ENCODE measurements at regions not wholly inside any gene's neighbourhood (a gene's known extent, or its start where the extent isn't known, plus 50 kb on each side); places are given as distances from the start of the nearest gene placed in this dataset.

- no peak for DNase-seq
These were observed 196.6 kb downstream of the HS3ST3A1 start for GRCh38 chr17:13405080-13405479.

DNA sequence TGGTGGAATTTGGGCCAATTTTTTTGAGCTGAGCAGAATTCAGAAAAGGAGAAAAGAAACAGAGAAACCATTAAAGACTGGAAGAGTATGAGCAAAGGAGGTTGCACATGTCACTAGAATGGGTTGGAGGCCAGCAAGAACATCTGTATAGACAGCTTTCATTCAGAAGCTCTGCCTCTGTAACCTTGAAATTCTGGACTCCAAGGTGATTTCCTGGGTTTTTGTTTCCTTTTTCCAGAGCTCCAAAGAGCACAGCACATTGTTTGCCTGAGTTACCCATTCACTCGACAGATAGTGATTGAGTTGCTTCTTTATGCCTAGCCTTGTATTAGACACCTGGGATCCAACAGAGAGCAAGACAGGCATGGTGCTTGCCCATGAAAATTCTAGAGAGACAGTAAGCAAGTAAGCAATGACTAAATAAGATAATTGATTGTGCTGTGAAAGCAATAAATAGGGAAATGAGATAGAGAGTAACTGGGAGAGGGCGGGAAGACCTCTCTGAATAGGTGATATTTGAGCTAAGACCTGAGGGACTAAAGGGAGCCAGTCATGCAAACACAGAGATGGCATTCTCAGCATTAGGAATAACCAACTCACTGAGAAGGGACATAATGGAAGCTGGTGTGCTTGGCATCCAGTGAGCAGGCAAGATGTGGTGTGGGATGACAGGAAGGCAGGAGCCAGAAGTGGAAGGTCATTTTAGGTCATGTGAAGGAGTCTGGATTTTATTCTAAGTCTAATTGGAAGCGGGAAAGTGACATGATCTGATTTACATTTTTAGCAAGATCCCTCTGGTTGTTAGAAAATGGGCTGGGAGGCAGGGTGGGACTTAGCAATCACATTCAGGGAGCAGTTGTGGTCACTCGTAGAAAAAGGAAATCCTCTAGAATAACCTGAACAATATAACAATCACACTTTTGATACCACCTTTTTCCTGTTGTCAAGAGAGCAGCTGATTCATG is 197.5 kb downstream of the HS3ST3A1 start:
- DNase-seq: no peak

- DNase-seq: no peak
These were observed 201.2 kb downstream of the HS3ST3A1 start for GRCh38 chr17:13400491-13400890.

DNA sequence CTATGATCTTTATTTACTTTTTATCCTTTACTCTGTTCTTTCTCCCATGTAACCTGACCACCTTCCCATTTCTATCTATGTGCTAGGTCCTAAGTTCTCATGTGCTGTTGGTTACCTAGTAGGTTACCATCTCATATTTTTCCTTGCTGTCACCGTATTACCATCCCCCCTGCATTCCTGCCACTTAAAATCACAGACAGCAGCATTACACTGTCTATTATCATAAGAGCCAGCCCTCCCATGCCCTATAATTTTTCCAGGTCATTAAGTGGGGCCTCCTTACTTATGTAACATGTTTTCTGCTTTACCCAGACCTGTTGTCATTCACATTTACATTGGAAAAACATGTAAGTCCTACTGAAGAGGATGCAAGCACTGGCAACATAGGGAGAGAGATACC is 202.9 kb downstream of the HS3ST3A1 start:
- no peak for DNase-seq

- DNase-seq: no peak
These were observed 203.6 kb downstream of the HS3ST3A1 start for GRCh38 chr17:13398091-13398490.

- DNase-seq: no peak
These were observed 205.9 kb downstream of the HS3ST3A1 start for GRCh38 chr17:13395862-13396261.

DNA sequence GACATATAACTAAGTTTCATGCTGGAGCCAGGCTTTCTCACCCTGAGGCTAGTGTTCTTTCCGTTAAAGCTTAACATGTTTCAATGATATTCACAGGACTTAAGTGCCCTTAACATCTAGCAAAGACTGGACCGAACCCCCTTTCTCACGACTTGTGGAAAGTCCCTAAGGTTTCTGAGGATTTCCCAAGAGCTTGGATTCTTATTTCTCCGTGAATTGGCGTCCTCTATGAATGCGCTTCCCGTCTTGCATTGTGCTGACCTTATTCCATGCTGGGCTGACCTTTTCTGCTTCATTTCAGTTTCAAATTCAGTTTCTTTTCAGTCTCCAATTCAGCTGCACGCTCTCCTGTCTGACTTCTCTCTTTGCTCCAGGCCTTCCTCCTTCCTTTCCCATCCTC is 206.4 kb downstream of the HS3ST3A1 start:
- no peak for DNase-seq

GRCh38 chr17:13393841-13394710 is 207.7 kb downstream of the HS3ST3A1 start:
- no peak for DNase-seq

DNA sequence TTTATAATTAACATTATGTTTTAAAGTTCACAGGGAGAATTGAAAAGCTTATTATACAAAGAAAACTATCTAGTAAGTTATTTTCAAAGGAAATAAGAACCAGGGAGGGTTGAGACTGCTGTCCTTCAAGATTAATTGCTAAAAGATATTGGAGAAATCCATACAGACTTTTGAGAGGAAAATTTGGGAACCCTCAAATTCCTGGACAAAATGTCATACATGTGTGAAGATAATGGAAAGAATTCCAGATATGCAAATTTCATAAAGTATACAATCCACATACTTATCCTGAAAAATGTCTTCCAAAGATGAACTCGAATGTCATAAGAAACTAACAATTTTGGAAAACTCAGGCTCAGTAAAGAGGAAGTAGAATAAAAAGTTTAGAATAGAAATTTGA is 213.8 kb downstream of the HS3ST3A1 start:
- DNase-seq: no peak

DNA sequence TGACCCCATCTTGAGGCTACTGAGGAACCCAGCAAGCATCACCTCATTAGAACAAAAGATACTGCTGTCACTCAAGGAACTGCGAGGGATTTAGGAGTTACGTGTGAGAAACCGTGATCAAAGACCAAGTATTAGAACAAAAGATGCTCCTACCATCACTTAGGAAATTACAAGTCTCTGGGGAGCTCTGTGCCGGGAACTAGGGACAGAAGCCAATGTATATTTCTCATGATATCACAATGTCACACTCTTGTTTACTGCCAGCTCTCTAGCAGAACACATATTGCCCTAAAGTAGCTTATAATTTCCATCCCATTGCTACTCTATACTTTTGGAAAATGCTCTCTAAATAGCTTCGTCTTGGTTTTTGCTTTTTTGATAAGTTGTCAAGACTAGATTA is 214.5 kb downstream of the HS3ST3A1 start:
- DNase-seq: no peak

DNA sequence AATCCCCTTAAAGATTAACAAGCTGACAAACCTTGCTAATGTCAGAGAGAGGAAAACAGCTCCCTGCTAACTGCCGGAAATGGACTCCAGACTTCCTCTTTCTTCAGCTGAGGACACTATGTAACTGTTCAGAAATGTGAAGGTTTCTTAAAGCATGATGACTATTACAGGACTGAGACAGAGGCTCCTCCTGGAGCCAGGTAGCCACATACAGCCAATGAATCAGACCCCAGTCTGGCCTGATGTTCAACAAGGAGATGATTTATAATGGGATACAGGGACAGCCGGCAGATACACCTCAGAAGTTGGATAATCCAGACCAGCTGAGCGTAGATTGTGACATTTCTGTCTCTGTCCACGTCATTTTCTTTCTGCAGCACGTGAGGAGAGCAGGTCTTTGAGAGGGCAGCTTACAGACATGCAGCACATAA is 216.2 kb downstream of the HS3ST3A1 start:
- DNase-seq: no peak

DNA sequence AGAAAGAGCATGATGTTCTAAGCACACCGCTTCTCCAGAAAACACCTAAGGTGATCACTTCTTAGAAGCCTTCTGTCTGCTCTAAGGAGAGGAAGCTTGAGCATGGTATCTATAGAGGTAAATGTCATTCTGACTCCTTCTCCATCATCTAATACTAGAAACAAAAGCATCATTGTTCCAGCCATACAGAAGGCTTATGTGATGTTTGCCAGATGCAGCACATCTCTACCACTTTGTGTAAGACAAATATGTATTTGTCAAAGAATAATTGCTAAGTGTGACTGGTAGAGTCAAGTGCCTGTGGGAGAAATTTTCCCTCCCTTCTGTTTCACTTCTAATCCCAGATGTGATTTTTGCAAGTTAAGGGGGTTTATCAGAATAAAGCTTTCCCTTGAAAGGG is 217.1 kb downstream of the HS3ST3A1 start:
- DNase-seq: no peak

DNA sequence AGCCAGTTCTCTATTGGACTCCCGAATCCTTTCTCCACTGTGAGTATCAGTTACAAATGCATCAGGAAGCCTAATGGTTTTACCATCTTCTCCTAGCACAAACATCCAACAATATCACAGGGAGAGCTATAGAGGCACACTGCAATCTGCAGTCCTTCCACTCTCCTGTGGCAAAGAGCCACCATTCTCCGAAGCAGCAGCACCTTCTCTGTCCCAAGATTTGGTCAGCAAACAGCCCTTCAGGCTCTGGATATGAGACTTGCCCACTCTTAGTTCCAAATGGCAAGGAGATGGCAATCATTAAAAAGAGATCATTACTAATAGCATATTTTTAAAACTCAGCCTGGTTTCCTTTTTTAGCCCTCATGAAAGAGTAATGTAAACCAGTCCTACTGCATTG is 223.4 kb downstream of the HS3ST3A1 start:
- DNase-seq: no peak

- no peak for DNase-seq
These were observed 227.3 kb downstream of the HS3ST3A1 start for GRCh38 chr17:13374203-13375143.

DNA sequence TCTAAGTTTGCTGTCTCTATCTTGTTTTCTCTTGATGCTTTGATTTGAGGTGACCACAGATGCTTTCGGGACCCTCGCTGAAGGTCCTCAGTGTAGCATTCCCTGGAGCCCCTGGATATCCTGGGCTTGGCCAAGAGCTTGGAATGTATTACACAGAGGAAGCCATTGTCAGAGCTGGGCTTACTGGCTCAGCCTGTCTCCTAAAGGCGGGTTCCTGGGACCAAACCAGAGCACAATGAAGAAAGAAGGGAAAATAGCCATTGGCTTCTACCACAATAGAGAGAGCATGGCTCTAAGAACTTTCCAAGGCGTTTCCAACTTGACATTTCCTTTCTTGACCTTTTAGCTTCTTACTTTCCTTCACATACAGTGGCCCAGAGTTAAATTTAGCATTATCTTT is 229.3 kb downstream of the HS3ST3A1 start:
- no peak for DNase-seq

GRCh38 chr17:13367154-13367553 is 234.6 kb downstream of the HS3ST3A1 start:
- DNase-seq: no peak

DNA sequence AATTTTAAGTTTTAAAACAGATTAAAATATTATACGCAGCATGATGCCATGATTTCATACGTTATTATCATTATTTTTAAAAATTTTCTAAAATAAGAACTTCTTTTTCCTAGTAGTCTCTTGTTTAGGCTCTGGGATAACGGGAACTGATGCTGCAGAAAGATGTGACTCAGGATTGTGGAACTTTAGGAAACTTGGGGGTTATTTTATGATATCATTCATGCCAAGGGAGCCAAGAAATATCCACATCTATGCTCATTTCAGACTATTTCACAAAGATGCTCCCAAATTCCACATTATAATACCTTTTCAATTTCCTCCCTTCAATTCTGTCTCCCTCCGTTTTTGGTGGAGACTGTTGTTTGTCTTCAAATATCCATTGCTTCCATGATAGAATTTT is 236.4 kb downstream of the HS3ST3A1 start:
- DNase-seq: no peak

DNA sequence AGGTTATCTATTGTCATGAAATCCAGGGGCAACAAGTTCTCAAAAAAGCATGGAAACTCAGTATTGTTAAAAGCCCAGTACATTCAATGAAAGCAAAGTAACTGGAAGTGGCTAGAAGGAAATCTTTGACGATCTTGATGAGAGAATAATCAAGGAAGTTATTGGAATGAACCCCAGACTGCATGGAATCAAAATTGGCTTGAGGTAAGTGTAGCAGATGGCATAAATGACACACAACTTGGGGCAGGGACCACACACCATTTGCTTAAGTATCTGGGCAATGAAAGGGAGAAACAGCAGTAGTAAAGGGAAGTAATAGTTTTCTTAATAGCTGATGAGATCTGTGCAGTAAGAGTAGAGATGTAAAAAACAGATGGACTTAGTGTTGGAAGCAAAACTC is 238.0 kb downstream of the HS3ST3A1 start:
- no peak for DNase-seq

DNA sequence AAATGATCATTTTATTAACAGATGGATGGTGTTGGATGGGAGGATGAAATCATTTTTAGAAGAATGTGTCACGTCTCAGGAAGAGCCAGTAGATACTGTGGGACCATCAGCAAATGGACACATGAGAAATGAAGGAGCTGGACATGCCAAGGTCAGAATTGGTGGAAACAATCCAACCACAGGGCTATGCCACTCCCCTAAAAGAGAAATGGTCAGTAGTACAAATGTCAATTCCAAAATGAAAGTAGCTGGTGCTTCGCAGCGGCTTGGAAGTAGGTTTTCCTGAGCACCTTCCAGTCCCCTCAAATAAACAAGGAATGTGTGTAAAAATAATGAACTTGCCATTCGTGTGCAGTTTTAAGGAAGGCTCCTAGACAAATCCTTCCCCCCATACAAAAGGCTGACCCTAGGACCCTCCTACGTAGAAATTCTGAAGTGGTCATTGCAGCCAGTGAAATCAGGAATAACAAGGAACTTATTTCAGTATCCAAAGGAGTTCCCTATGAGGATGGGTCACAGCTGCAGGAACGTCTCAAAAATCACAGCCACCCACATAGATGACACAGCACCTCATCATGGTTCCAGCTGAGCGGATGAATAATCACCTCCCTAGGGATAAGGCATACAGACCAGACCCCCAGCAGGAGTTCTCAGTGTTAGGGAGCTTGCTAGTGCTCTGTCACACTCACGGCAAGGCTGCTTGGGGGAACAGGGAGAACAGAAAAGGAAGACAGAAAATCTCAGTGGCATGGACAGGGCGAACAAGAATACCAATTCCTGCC is 239.2 kb downstream of the HS3ST3A1 start:
- DNase-seq: no peak

GRCh38 chr17:13359774-13360173 is 242.0 kb downstream of the HS3ST3A1 start:
- no peak for DNase-seq

- DNase-seq: no peak
These were observed 246.7 kb downstream of the HS3ST3A1 start for GRCh38 chr17:13355054-13355453.

DNA sequence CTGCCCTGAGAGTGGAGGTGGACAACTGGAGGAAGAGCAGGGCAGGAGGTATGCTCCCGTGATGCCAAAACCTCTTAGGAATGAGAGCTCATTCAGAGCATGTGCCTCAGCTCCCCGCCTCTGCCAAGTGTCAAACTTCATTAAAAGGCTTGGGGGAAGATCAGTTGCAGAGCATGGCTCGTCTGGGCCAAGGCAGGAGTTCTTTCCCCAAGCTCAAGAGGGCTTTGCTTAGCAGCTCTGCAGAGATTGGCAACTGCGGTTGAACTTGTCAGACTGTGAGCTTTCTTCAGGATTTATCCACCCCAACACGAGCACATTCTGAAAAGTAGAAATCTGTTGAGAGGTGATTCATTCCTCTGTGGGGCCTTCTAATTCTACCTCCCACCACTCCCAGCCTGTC is 248.1 kb downstream of the HS3ST3A1 start:
- no peak for DNase-seq

All from central memory CD4-positive, alpha-beta T cell (primary cell).